T-cell (primary cell): ENCODE measurements at regions not wholly inside any gene's neighbourhood (a gene's known extent, or its start where the extent isn't known, plus 50 kb on each side); places are given as distances from the start of the nearest gene placed in this dataset.

Experiments
- ATAC-seq, 4 experiments: fragments of 200-7000 bp in 3 of 4; fragments of 150-1000 bp in 1 of 4; cut with Tn5 transposase; replicated peaks in 1 of 4; 1 replicate in 3 of 4; 2 replicates in 1 of 4; pipeline ENCODE4 v1.10.0; 2021; ENCODE audit warnings: moderate library complexity in 3 of 4, mild to moderate bottlenecking in 2 of 4, moderate number of reproducible peaks in 1 of 4
- CTCF ChIA-PET, 2 donors: fragments of 300-600 bp; sonication (Branson Sonifier 250); formaldehyde crosslinking; loops; one replicate each; lab custom pipeline; 2022; ENCODE audit warnings: antibody characterized with exemption in 2 of 2; lab: Charles Lee
- POLR2A ChIA-PET, 2 donors: fragments of 300-600 bp; sonication (Branson Sonifier 250); formaldehyde crosslinking; loops; one replicate each; lab custom pipeline; 2022; ENCODE audit warnings: antibody characterized with exemption in 2 of 2; lab: Charles Lee
- DNase-seq, 35 experiments: peaks; one replicate each; pipeline versions ENCODE4 v3.0.0 to v3.0.0-alpha.2; 2013 to 2023
- H3K27ac ChIP-seq: one replicate; pipeline ENCODE4 v1.5.1; 2013; ENCODE audit warnings: low read length
- H3K27me3 ChIP-seq, 2 experiments: replicated peaks in 1 of 2; 1 replicate in 1 of 2; 2 replicates in 1 of 2; pipeline versions ENCODE4 v1.6.1 to v1.7.0; 2013; ENCODE audit warnings: low read length in 1 of 2, mixed read lengths in 1 of 2; ENCODE audit not compliant: control insufficient read depth in 2 of 2, insufficient read depth in 2 of 2; ENCODE audit errors: extremely low read depth in 1 of 2
- H3K36me3 ChIP-seq, 2 donors: 1 replicate in 1 of 2; 2 replicates in 1 of 2; pipeline versions ENCODE4 v1.6.1 to v1.7.0; 2013; ENCODE audit warnings: low read length in 1 of 2; ENCODE audit not compliant: control insufficient read depth in 2 of 2, insufficient read depth in 1 of 2; ENCODE audit errors: extremely low read depth in 1 of 2
- H3K4me1 ChIP-seq, 2 experiments: 1 replicate in 1 of 2; 2 replicates in 1 of 2; pipeline versions ENCODE4 v1.6.1 to v1.7.0; 2013; ENCODE audit warnings: low read length in 2 of 2, mixed read lengths in 1 of 2; ENCODE audit not compliant: insufficient read depth in 2 of 2, control insufficient read depth in 1 of 2; ENCODE audit errors: extremely low read depth in 1 of 2
- H3K4me3 ChIP-seq, 2 donors: 1 replicate in 1 of 2; 2 replicates in 1 of 2; pipeline versions ENCODE4 v1.5.1 to v1.7.0; 2013; ENCODE audit warnings: mild to moderate bottlenecking in 2 of 2, low read length in 1 of 2, moderate library complexity in 1 of 2; ENCODE audit not compliant: control insufficient read depth in 1 of 2; ENCODE audit errors: extremely low read depth in 1 of 2
- H3K9me3 ChIP-seq: 2 replicates; pipeline ENCODE4 v1.7.0; 2013
- H3K27ac Mint-ChIP-seq, 2 donors: one replicate each; pipeline ENCODE4 v1.8.0; 2020 to 2021; ENCODE audit warnings: mild to moderate bottlenecking in 2 of 2, mixed read lengths in 2 of 2
- H3K27me3 Mint-ChIP-seq, 2 donors: one replicate each; pipeline ENCODE4 v1.8.0; 2021 to 2022; ENCODE audit warnings: mixed read lengths in 2 of 2
- H3K36me3 Mint-ChIP-seq: one replicate; pipeline ENCODE4 v1.8.0; 2021; ENCODE audit warnings: mixed read lengths
- H3K4me1 Mint-ChIP-seq, 3 donors: one replicate each; pipeline ENCODE4 v1.8.0; 2020 to 2022; ENCODE audit warnings: mixed read lengths in 3 of 3, mild to moderate bottlenecking in 1 of 3
- H3K4me3 Mint-ChIP-seq, 3 donors: one replicate each; pipeline ENCODE4 v1.8.0; 2020 to 2022; ENCODE audit warnings: mild to moderate bottlenecking in 3 of 3, mixed read lengths in 3 of 3, moderate library complexity in 3 of 3
- H3K9me3 Mint-ChIP-seq, 3 donors: one replicate each; pipeline ENCODE4 v1.8.0; 2020 to 2022; ENCODE audit warnings: mixed read lengths in 3 of 3
- WGBS: methylation state at CpG from one replicate; pipeline ENCODE4 v1.1.5; 2013; ENCODE audit warnings: missing lambda C conversion rate; ENCODE audit not compliant: insufficient coverage; 5-methylcytosine and 5-hydroxymethylcytosine counted together

GRCh38 chr2:150171065-150171548, 316.4 kb downstream of the RND3 start:
- 95% methylated on average over 37 of the region's 43 CpGs for WGBS
- Histone ChIP-seq H3K4me3 (no peak overlapping the region), H3K27ac (no peak overlapping the region), H3K36me3 (no peaks in the 10 kb centered on the region), H3K27me3 (no peaks in the 10 kb centered on the region), H3K4me1 (no peaks in the 10 kb centered on the region), H3K9me3 (no peaks in the 10 kb centered on the region)
- Mint-ChIP-seq H3K9me3 (peaks cover 5 to 16% (median 8%) of the 10 kb centered on the region in 3 donors), H3K27me3 (no peaks in the 10 kb centered on the region), H3K27ac (no peak overlapping the region), H3K4me3 (no peak overlapping the region), H3K4me1 (no peaks in the 10 kb centered on the region), H3K36me3 (no peaks in the 10 kb centered on the region)
- ChIA-PET POLR2A (no interaction called here), CTCF (no interaction called here)
- ATAC-seq = no peak
- DNase-seq = no peak

- no peaks in the 10 kb centered on the region for H3K4me1 Mint-ChIP-seq
- H3K27ac ChIP-seq = no peak overlapping the region
- H3K27me3 Mint-ChIP-seq = no peaks in the 10 kb centered on the region
- no peaks in the 10 kb centered on the region for H3K4me1 ChIP-seq
- H3K36me3 Mint-ChIP-seq = no peaks in the 10 kb centered on the region
- H3K9me3 ChIP-seq = no peaks in the 10 kb centered on the region
- DNase-seq = no peak
- H3K27ac Mint-ChIP-seq = no peak overlapping the region
- no peaks in the 10 kb centered on the region for H3K27me3 ChIP-seq
- no peaks in the 10 kb centered on the region for H3K36me3 ChIP-seq
- no peak overlapping the region for H3K4me3 Mint-ChIP-seq
- no peak overlapping the region for H3K4me3 ChIP-seq
- no peak for ATAC-seq
- H3K9me3 Mint-ChIP-seq = peaks cover 5 to 16% (median 8%) of the 10 kb centered on the region in 3 donors
- CTCF ChIA-PET = interaction anchor here in 1 of 2 donors (0.6 kb wide), 1 partner anchor 467 kb away, joined by 3 read pairs; no protein-coding TSS in a partner anchor
- POLR2A ChIA-PET = no interaction called here
Observed at GRCh38 chr2:150169237-150169629, 318.2 kb downstream of the RND3 start.

- Histone ChIP-seq H3K27me3 (no peaks in the 10 kb centered on the region), H3K9me3 (no peaks in the 10 kb centered on the region), H3K36me3 (no peaks in the 10 kb centered on the region), H3K27ac (no peak overlapping the region), H3K4me1 (no peaks in the 10 kb centered on the region), H3K4me3 (no peak overlapping the region)
- no peak for DNase-seq
- CTCF ChIA-PET = interaction anchor here in 1 of 2 donors (0.6 kb wide), 1 partner anchor 466 kb away, joined by 3 read pairs; no protein-coding TSS in a partner anchor
- no peak overlapping the region for H3K4me3 Mint-ChIP-seq
- H3K4me1 Mint-ChIP-seq = no peaks in the 10 kb centered on the region
- H3K36me3 Mint-ChIP-seq = no peaks in the 10 kb centered on the region
- POLR2A ChIA-PET = no interaction called here
- peaks cover 5 to 16% (median 8%) of the 10 kb centered on the region in 3 donors for H3K9me3 Mint-ChIP-seq
- no peak for ATAC-seq
- no peak overlapping the region for H3K27ac Mint-ChIP-seq
- no peaks in the 10 kb centered on the region for H3K27me3 Mint-ChIP-seq
- WGBS = no CpG with 5 or more reads among the region's 1 CpG
Observed at GRCh38 chr2:150168595-150169236, 318.8 kb downstream of the RND3 start.

- H3K27me3 ChIP-seq = no peaks in the 10 kb centered on the region
- H3K27ac ChIP-seq = no peak overlapping the region
- Mint-ChIP-seq H3K4me1 (no peaks in the 10 kb centered on the region), H3K9me3 (peaks cover 5 to 16% (median 8%) of the 10 kb centered on the region in 3 donors), H3K4me3 (no peak overlapping the region), H3K27me3 (no peaks in the 10 kb centered on the region), H3K27ac (no peak overlapping the region), H3K36me3 (no peaks in the 10 kb centered on the region)
- DNase-seq (no peak), ATAC-seq (no peak)
- H3K4me1 ChIP-seq = no peaks in the 10 kb centered on the region
- WGBS = no CpG with 5 or more reads among the region's 2 CpGs
- no peaks in the 10 kb centered on the region for H3K9me3 ChIP-seq
- no peak overlapping the region for H3K4me3 ChIP-seq
- no peaks in the 10 kb centered on the region for H3K36me3 ChIP-seq
- CTCF ChIA-PET = interaction anchor here in 1 of 2 donors (0.6 kb wide), 1 partner anchor 147 kb away, joined by 8 read pairs; no protein-coding TSS in a partner anchor
- POLR2A ChIA-PET = no interaction called here
Observed at GRCh38 chr2:150167711-150168110, 319.8 kb downstream of the RND3 start.

- no peak overlapping the region for H3K27ac Mint-ChIP-seq
- DNase-seq (no peak), ATAC-seq (no peak)
- H3K27me3 ChIP-seq = no peaks in the 10 kb centered on the region
- no peak overlapping the region for H3K27ac ChIP-seq
- WGBS = no CpG with 5 or more reads among the region's 6 CpGs
- no peaks in the 10 kb centered on the region for H3K27me3 Mint-ChIP-seq
- no peak overlapping the region for H3K4me3 ChIP-seq
- no peaks in the 10 kb centered on the region for H3K9me3 ChIP-seq
- H3K4me3 Mint-ChIP-seq = no peak overlapping the region
- CTCF ChIA-PET = no interaction called here
- POLR2A ChIA-PET = no interaction called here
- no peaks in the 10 kb centered on the region for H3K36me3 ChIP-seq
- no peaks in the 10 kb centered on the region for H3K36me3 Mint-ChIP-seq
- H3K4me1 ChIP-seq = no peaks in the 10 kb centered on the region
- H3K9me3 Mint-ChIP-seq = peaks cover 5 to 16% (median 8%) of the 10 kb centered on the region in 3 donors
- no peaks in the 10 kb centered on the region for H3K4me1 Mint-ChIP-seq
Observed at GRCh38 chr2:150166313-150167051, 321.0 kb downstream of the RND3 start.

GRCh38 chr2:150165988-150166312, 321.5 kb downstream of the RND3 start:
- ChIA-PET CTCF (no interaction called here), POLR2A (no interaction called here)
- DNase-seq (no peak), ATAC-seq (no peak)
- no peak overlapping the region for H3K27ac Mint-ChIP-seq
- H3K4me3 Mint-ChIP-seq = no peak overlapping the region
- H3K4me1 Mint-ChIP-seq = no peaks in the 10 kb centered on the region
- H3K9me3 Mint-ChIP-seq = peaks cover 5 to 16% (median 8%) of the 10 kb centered on the region in 3 donors
- H3K27me3 Mint-ChIP-seq = no peaks in the 10 kb centered on the region
- Histone ChIP-seq H3K27me3 (no peaks in the 10 kb centered on the region), H3K4me1 (no peaks in the 10 kb centered on the region), H3K27ac (no peak overlapping the region), H3K4me3 (no peak overlapping the region), H3K9me3 (no peaks in the 10 kb centered on the region), H3K36me3 (no peaks in the 10 kb centered on the region)
- WGBS = no CpG with 5 or more reads among the region's 1 CpG
- H3K36me3 Mint-ChIP-seq = no peaks in the 10 kb centered on the region
